ENCODE measurements at regions not wholly inside any gene's neighbourhood (a gene's known extent, or its start where the extent isn't known, plus 50 kb on each side); places are given as distances from the start of the nearest gene placed in this dataset.

DNA sequence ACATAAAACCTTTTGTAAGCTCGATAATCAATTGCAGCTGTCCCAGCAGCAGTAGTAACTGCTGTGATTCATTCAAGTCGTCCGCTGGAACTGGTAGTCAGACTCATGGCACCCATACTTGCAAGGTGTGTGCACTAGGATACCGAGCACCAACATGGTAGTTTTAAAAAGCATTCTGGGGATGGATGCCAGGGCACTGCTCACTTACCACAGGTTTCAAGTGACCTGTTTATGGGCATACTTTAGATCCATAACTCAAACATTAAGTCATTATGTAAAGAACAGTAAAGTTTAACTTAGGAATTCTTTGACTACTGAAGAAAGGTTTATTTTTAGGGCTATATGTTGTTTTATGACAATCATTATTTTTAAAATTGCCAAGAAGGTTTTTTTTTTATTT is 2277.6 kb downstream of the MAT2B start:
- DNase-seq, result no peak

DNA sequence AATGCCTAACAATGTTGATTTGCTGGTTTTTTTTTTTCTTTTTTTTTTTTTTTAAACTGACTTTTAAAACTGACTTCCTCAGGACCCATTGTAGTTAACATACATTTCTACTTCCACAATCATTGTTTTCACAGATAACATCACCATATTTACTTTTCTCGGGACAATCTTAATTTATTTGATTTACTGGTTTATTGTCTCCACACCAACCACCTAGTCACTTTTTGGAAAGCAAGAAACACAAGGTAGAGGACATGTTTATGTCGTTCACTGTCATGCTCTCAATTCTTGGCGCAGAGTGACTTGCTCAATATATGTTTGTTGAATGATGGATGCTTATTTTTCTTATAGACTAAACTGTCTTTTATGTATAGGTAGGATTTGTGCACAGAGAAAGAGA is 2280.7 kb downstream of the MAT2B start:
- DNase-seq, result no peak

- DNase-seq, result no peak
These were observed 2289.7 kb downstream of the MAT2B start for GRCh38 chr5:165795073-165795472.

GRCh38 chr5:165805756-165806155 is 2300.3 kb downstream of the MAT2B start:
- DNase-seq, result peak; percentile 7

GRCh38 chr5:165808335-165808734 is 2302.9 kb downstream of the MAT2B start:
- DNase-seq, result no peak

- no peak for DNase-seq
These were observed 2304.5 kb downstream of the MAT2B start for GRCh38 chr5:165809914-165810313.

GRCh38 chr5:165829504-165829903 is 2324.1 kb downstream of the MAT2B start:
- no peak for DNase-seq

- no peak for DNase-seq
These were observed 2329.5 kb downstream of the MAT2B start for GRCh38 chr5:165834891-165835290.

GRCh38 chr5:165836046-165836445 is 2330.6 kb downstream of the MAT2B start:
- peak; percentile 2 for DNase-seq

DNA sequence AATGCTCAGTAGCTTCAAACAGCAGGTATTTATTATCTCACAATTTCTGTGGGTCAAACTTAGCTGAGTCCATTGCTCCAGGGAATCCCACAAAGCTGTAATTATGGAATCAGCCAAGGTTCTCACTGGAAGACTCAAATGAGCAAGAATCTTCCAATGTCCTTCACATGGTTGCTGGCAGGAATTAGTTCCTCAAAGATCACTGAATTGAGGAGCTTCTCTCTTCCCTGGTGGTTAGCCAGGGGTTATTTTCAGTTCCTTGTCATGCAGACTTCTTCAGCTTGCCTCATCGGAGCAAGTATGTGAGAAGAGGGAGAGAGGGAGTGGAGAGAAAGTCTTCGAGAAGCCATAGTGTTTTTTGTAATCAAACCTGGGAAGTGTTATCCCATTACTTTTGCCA is 2331.9 kb downstream of the MAT2B start:
- no peak for DNase-seq

- DNase-seq, result no peak
These were observed 2339.2 kb downstream of the MAT2B start for GRCh38 chr5:165844571-165844970.

- DNase-seq, result no peak
These were observed 2352.7 kb downstream of the MAT2B start for GRCh38 chr5:165858118-165858517.

- no peak for DNase-seq
These were observed 2353.8 kb downstream of the MAT2B start for GRCh38 chr5:165859251-165859650.

- DNase-seq, result no peak
These were observed 2357.8 kb downstream of the MAT2B start for GRCh38 chr5:165863239-165863638.

DNA sequence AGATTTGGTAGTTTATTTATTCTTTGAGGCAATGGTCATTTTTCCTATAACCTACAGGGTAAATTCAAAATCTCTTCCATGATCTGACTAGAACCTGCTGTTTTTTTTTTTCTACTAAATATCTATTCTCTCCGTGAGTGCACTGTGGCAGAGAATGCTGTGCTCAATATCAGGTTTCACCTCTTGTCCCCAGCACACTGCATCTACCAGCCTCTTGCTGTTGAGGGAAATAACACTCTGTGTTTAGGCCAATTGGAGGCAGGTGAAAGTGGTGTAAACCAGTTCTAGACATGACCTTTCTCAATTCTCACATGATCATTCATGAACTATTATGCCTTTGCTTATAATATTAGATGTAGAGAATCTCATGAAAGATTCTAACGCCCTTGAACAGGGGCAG is 2365.9 kb downstream of the MAT2B start:
- DNase-seq, result no peak

DNA sequence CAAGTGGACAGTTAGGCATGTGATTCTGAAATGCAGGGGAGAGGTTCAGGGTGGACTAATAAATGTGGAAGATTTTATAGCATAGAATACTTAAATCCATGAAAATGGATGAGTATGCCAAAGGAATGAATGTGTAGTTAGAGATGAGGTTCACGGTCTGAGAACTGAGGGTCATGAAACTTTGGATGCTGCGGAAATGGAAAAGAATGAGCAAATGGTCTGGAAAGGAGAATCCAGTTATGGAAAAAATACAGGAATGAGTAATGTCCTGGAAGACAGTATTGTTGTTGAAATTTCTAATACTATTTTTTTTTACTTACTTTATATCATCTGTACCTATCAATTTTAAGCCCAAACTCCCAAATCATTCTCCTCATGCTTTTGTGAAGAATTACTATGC is 2369.4 kb downstream of the MAT2B start:
- DNase-seq, result no peak

DNA sequence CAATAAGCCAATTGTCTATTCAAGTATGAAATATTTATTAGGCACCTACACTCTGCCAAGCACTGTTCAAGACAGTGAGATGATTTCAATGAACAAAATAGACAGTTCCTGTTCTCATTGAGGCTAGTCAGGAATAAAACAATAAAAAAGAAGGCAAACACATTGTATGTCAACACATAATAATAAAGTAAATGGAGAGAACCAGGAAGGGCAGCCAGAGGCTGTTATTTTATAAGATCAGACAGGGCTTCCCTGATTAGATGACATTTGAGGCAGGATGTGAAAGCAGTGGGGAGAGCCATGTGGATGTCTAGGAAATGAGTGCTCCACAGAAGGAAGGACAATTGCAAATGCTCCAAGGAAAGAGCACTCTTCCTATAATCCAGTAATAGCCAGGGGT is 2371.1 kb downstream of the MAT2B start:
- no peak for DNase-seq

DNA sequence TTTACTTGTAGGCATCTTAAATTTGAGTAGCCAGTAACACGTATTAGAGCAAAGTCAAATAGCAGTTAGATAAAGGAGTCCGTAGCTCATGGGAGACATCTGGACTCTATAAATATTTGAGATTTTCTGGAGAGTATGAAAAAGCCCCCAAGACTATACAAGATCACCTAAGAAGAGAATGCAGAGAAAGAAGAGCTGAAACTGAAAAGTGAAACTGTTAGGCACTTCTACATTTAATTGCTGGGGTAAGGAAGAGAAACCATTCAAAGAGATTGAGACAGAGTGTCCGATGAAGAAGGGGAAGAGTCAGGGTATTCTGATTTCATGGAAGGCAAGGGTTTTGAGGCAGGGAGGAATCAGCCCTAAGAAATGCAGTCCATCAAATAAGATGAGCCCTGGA is 2372.1 kb downstream of the MAT2B start:
- no peak for DNase-seq

GRCh38 chr5:165881259-165881658 is 2375.8 kb downstream of the MAT2B start:
- DNase-seq, result no peak

DNA sequence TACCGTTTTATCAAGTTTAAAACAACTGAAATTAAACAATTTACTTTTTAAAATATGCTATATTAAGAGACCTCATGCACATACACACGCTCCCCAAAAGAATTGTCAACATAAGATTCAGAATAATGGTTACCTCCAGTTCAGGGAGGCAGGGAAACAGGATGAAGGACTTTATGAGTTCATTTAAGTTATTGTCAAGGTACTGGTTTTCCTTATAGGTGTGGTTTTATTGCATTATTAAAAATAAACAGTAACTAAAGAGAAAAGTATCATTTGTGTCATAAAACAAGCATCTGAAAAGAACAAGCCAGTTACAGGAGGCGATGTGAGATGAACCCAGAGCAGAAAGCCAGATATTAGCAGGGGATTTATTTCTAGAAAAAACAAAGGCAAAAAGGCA is 2376.7 kb downstream of the MAT2B start:
- DNase-seq, result no peak

- DNase-seq, result no peak
These were observed 2380.4 kb downstream of the MAT2B start for GRCh38 chr5:165885623-165886350.

- no peak for DNase-seq
These were observed 2381.7 kb downstream of the MAT2B start for GRCh38 chr5:165887147-165887546.

GRCh38 chr5:165892383-165892782 is 2387.0 kb downstream of the MAT2B start:
- DNase-seq, result no peak

DNA sequence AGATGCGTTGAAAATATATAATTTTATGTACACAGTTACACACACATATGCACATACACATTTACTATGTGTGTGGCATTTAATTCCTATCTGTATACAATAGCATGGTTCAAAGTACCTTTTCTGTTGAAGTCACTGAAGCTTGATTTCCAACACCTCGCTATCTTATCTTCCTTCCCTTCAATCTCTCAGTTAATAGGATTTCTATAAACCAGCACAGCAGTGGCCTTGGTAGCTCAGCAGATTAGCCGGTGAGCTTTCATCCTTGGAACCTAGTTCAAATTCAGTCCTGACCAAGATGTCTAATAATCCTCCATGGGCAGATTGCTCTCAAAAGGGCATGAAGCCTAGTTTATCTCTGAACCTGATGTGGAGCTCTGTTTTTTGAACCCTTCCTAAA is 2389.5 kb downstream of the MAT2B start:
- no peak for DNase-seq

GRCh38 chr5:165903835-165904234 is 2387.6 kb upstream of the WWC1 start:
- DNase-seq, result no peak

All from fibroblast of skin of right biceps (primary cell).